ENCODE measurements at regions not wholly inside any gene's neighbourhood (a gene's known extent, or its start where the extent isn't known, plus 50 kb on each side); places are given as distances from the start of the nearest gene placed in this dataset.

DNA sequence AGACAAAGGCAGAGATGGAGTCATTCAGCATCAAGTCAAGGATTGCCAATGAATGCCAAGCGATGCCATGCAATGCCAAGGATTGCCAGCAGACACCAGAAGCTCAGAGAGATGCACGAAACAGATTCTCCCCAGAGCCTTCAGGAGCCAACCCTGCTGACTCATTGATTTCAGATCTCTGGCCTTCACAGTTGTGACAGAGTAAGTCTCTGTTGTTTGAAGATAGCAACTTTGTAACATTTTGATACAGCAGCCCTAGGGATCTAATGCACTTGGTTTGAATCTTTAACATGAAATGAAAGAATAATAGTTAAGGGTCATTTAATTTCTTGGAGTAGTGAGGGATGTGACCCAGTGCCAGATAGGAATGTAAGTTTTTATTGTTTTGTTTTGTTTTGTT lies 287.4 kb upstream of the RUNX1 start:
- Mint-ChIP-seq H3K4me1 (no peaks in the 10 kb centered on the region), H3K27me3 (peaks cover 3 to 10% of the 10 kb centered on the region in 2 donors), H3K36me3 (no peaks in the 10 kb centered on the region), H3K4me3 (no peak overlapping the region), H3K9me3 (peaks cover 0 to under 1% (median 0%) of the 10 kb centered on the region in 3 donors), H3K27ac (no peak overlapping the region)
- H3K27me3 ChIP-seq (replicated peaks in 1 of 2; ENCODE audit: control insufficient read depth in 2 of 2, extremely low read depth in 1 of 2, insufficient read depth in 2 of 2, low read length in 1 of 2) = peaks cover 0 to 4% of the 10 kb centered on the region in 2 experiments
- ChIA-PET POLR2A (interaction anchor here in 1 of 2 donors (0.7 kb wide), 1 partner anchor 30 kb away, joined by 3 read pairs; no protein-coding TSS in a partner anchor), CTCF (interaction anchor here in 1 of 2 donors (0.6 kb wide), 1 partner anchor 491 kb away, joined by 6 read pairs; no protein-coding TSS in a partner anchor)
- WGBS (ENCODE audit: insufficient coverage) = 83% methylated on average over 2 of the region's 2 CpGs
- DNase-seq = no peak
- H3K36me3 ChIP-seq (ENCODE audit: control insufficient read depth in 2 of 2, extremely low read depth in 1 of 2, insufficient read depth in 1 of 2, low read length in 1 of 2) = no peaks in the 10 kb centered on the region
- H3K4me1 ChIP-seq (ENCODE audit: control insufficient read depth in 1 of 2, extremely low read depth in 1 of 2, insufficient read depth in 2 of 2, low read length in 2 of 2) = no peaks in the 10 kb centered on the region
- no peak overlapping the region for H3K4me3 ChIP-seq (ENCODE audit: control insufficient read depth in 1 of 2, extremely low read depth in 1 of 2, low read length in 1 of 2)
- ATAC-seq (replicated peaks in 1 of 4) = no peak
- H3K27ac ChIP-seq (ENCODE audit: low read length) = no peak overlapping the region
- peaks cover 2% of the 10 kb centered on the region for H3K9me3 ChIP-seq

DNA sequence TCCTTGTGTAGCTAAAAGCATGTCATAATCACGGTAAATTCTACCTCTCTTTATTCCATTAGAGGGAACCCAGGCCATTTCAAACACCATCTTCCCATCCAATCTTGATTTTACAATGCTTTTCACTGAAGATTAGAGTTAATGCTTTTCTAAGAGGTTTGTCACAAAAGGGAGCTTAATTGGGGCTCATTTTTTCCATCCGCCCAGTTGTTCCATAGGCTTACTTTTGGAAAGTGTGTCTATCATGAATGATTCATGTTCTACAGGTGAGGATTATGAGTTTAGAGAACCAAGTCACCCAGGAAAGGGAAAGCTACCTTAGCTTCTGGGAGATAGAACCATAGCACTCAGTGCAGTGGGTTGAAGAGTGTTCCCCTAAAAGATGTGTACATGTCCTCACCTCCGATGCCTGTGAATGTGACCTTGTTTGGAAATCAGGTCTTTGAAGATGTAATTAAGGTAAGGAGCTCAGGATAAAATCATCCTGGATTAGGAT lies 286.9 kb upstream of the RUNX1 start:
- ChIA-PET POLR2A (interaction anchor here in 1 of 2 donors (0.6 to 0.7 kb wide), 2 partner anchors 31 to 196 kb away, joined by 3 read pairs; no protein-coding TSS in a partner anchor), CTCF (interaction anchor here in 1 of 2 donors (0.6 kb wide), 1 partner anchor 490 kb away, joined by 6 read pairs; no protein-coding TSS in a partner anchor)
- no peak overlapping the region for H3K27ac Mint-ChIP-seq
- no peak overlapping the region for H3K27ac ChIP-seq (ENCODE audit: low read length)
- H3K4me3 Mint-ChIP-seq = no peak overlapping the region
- H3K9me3 ChIP-seq = peaks cover 2% of the 10 kb centered on the region
- DNase-seq (no peak), ATAC-seq (replicated peaks in 1 of 4) (no peak)
- H3K4me1 ChIP-seq (ENCODE audit: control insufficient read depth in 1 of 2, extremely low read depth in 1 of 2, insufficient read depth in 2 of 2, low read length in 2 of 2) = no peaks in the 10 kb centered on the region
- H3K27me3 ChIP-seq (replicated peaks in 1 of 2; ENCODE audit: control insufficient read depth in 2 of 2, extremely low read depth in 1 of 2, insufficient read depth in 2 of 2, low read length in 1 of 2) = peaks cover 0 to 4% of the 10 kb centered on the region in 2 experiments
- WGBS (ENCODE audit: insufficient coverage) = 100% methylated on average over 1 of the region's 3 CpGs
- peaks cover 0 to 6% (median 2%) of the 10 kb centered on the region in 3 donors for H3K9me3 Mint-ChIP-seq
- peaks cover 3 to 10% of the 10 kb centered on the region in 2 donors for H3K27me3 Mint-ChIP-seq
- no peak overlapping the region for H3K4me3 ChIP-seq (ENCODE audit: control insufficient read depth in 1 of 2, extremely low read depth in 1 of 2, low read length in 1 of 2)
- no peaks in the 10 kb centered on the region for H3K4me1 Mint-ChIP-seq
- H3K36me3 ChIP-seq (ENCODE audit: control insufficient read depth in 2 of 2, extremely low read depth in 1 of 2, insufficient read depth in 1 of 2, low read length in 1 of 2) = no peaks in the 10 kb centered on the region
- no peaks in the 10 kb centered on the region for H3K36me3 Mint-ChIP-seq

DNA sequence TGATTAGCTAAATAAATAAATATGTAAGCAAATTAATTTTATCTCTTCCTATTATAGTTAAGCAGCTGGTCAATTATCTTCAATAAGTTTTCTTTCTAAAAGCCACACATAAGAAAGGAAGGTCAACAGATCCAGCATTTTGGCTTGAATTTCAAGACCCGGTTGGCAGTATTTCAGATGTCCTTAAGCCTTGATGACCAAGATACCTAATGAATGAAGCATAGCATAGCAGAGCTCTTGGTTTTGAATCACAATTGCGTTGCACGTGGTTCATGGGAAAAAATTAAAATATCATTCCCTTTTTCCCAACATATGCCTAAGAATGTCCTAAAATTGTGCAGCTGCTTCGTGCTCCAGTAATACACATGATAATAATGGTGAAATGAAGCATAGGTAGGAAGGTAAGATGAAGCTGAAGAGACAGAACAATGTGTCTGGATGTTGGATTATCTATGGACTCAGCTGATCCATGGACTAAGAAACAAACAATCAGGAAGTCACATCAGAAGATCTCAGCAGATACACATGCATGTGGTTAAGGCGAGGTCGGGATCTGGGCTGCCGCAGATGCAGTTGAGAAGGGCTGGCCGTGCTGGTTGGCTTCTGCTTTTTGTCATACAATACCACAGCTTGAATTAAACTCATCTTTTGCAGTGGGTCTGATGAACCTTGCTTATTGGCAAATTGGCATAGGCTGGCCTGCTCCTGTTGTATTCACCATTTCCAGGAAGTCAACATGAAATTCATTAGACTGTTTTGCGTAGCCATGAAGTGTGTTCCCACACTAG lies 284.9 kb upstream of the RUNX1 start:
- Mint-ChIP-seq H3K27ac (no peak overlapping the region), H3K36me3 (no peaks in the 10 kb centered on the region), H3K4me1 (no peaks in the 10 kb centered on the region), H3K9me3 (peaks cover 0 to 6% (median 2%) of the 10 kb centered on the region in 3 donors), H3K27me3 (peaks cover 3 to 10% of the 10 kb centered on the region in 2 donors), H3K4me3 (no peak overlapping the region)
- ATAC-seq (replicated peaks in 1 of 4) (no peak), DNase-seq (no peak)
- Histone ChIP-seq H3K36me3 (ENCODE audit: control insufficient read depth in 2 of 2, extremely low read depth in 1 of 2, insufficient read depth in 1 of 2, low read length in 1 of 2) (no peaks in the 10 kb centered on the region), H3K4me3 (ENCODE audit: control insufficient read depth in 1 of 2, extremely low read depth in 1 of 2, low read length in 1 of 2) (no peak overlapping the region), H3K9me3 (peaks cover 2% of the 10 kb centered on the region), H3K27ac (ENCODE audit: low read length) (no peak overlapping the region), H3K27me3 (replicated peaks in 1 of 2; ENCODE audit: control insufficient read depth in 2 of 2, extremely low read depth in 1 of 2, insufficient read depth in 2 of 2, low read length in 1 of 2) (peaks cover 0 to 4% of the 10 kb centered on the region in 2 experiments), H3K4me1 (ENCODE audit: control insufficient read depth in 1 of 2, extremely low read depth in 1 of 2, insufficient read depth in 2 of 2, low read length in 2 of 2) (no peaks in the 10 kb centered on the region)
- ChIA-PET POLR2A (interaction anchor here in 1 of 2 donors (0.6 kb wide), 1 partner anchor 15 kb away, joined by 3 read pairs; no protein-coding TSS in a partner anchor), CTCF (no interaction called here)
- 94% methylated on average over 3 of the region's 9 CpGs for WGBS (ENCODE audit: insufficient coverage)

DNA sequence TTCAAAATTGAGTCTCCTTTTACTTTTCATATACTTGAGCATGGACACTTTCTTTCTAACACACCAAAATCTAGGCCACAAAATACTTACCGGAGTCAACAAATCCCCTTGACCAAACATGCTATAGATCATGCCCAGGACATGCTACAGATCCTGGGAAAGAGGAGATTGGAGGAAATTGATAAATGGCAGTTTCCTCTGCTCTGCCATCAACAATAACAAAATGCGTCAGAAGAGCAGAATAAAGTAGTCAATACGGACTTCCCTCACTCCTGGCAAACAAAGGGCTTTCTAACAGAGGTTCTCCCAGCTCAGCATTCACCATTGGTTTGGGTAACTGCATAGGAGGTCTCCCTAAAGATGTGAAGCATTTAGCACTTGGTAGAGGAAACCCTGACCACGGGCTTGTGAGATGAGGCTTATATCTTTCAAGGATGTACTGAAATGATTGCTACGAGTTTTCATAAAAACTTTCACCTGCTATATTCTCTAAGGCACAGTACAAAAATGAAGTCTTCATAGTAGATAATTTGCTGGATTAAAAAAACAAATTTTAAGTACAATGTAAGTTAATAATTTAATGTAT lies 283.8 kb upstream of the RUNX1 start:
- Histone ChIP-seq H3K27me3 (replicated peaks in 1 of 2; ENCODE audit: control insufficient read depth in 2 of 2, extremely low read depth in 1 of 2, insufficient read depth in 2 of 2, low read length in 1 of 2) (peaks cover 0 to 4% of the 10 kb centered on the region in 2 experiments), H3K27ac (ENCODE audit: low read length) (no peak overlapping the region), H3K4me1 (ENCODE audit: control insufficient read depth in 1 of 2, extremely low read depth in 1 of 2, insufficient read depth in 2 of 2, low read length in 2 of 2) (no peaks in the 10 kb centered on the region), H3K36me3 (ENCODE audit: control insufficient read depth in 2 of 2, extremely low read depth in 1 of 2, insufficient read depth in 1 of 2, low read length in 1 of 2) (no peaks in the 10 kb centered on the region), H3K4me3 (ENCODE audit: control insufficient read depth in 1 of 2, extremely low read depth in 1 of 2, low read length in 1 of 2) (no peak overlapping the region), H3K9me3 (no peaks in the 10 kb centered on the region)
- POLR2A ChIA-PET = no interaction called here
- Mint-ChIP-seq H3K4me1 (no peaks in the 10 kb centered on the region), H3K9me3 (peaks cover 0 to 6% (median 2%) of the 10 kb centered on the region in 3 donors), H3K27ac (no peak overlapping the region), H3K27me3 (peaks cover under 1 to 8% of the 10 kb centered on the region in 2 donors), H3K36me3 (no peaks in the 10 kb centered on the region), H3K4me3 (no peak overlapping the region)
- no peak for ATAC-seq (replicated peaks in 1 of 4)
- no peak for DNase-seq
- CTCF ChIA-PET = interaction anchor here in 1 of 2 donors (0.6 kb wide), 1 partner anchor 31 kb away, joined by 3 read pairs; no protein-coding TSS in a partner anchor
- no CpG with 5 or more reads among the region's 5 CpGs for WGBS (ENCODE audit: insufficient coverage)

DNA sequence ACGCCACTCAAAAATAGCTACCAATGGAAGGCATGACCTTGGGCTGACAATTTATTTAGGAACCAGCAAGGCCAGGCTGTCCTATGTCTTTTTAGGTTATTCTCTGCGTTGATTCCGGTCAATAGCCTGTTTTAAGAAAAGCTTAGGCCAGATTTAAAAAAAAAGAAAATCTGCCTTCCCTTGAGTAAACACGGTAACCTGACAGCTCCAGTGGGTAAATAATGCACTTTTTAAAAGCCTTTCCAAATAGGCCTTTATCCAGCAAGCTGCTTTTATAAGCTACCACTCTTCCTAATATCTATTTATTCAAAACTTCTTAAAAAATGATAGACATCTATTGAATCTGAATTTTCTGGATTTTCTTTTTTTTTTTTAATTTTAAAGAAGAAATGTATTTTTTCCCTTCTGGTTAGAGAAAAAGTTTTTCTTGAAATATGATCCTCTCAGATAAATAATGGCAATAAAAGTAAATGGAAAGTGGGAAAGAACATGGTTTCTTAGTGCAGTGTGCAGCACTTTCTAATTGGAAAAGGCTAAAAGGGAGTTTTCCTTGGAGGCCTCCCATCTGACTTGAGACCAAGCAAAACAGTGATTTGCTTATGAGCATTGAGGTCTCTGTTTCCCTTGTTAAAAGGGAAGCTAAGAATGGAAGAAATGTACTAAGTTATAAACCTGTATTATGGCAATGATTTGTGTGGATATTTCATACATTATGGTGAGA lies 281.0 kb upstream of the RUNX1 start:
- no peak overlapping the region for H3K27ac Mint-ChIP-seq
- DNase-seq (no peak), ATAC-seq (replicated peaks in 1 of 4) (no peak)
- no peak overlapping the region for H3K4me3 Mint-ChIP-seq
- no peaks in the 10 kb centered on the region for H3K36me3 Mint-ChIP-seq
- WGBS (ENCODE audit: insufficient coverage) = 94% methylated on average over 2 of the region's 4 CpGs
- no peak overlapping the region for H3K27ac ChIP-seq (ENCODE audit: low read length)
- H3K9me3 ChIP-seq = no peaks in the 10 kb centered on the region
- no peaks in the 10 kb centered on the region for H3K4me1 ChIP-seq (ENCODE audit: control insufficient read depth in 1 of 2, extremely low read depth in 1 of 2, insufficient read depth in 2 of 2, low read length in 2 of 2)
- no peaks in the 10 kb centered on the region for H3K27me3 ChIP-seq (replicated peaks in 1 of 2; ENCODE audit: control insufficient read depth in 2 of 2, extremely low read depth in 1 of 2, insufficient read depth in 2 of 2, low read length in 1 of 2)
- POLR2A ChIA-PET = no interaction called here
- peaks cover 0 to 6% (median 2%) of the 10 kb centered on the region in 3 donors for H3K9me3 Mint-ChIP-seq
- CTCF ChIA-PET = interaction anchor here (0.5 to 0.7 kb wide), 3 partner anchors 26 to 1710 kb away, joined by 3 to 5 read pairs (median 3); no protein-coding TSS in a partner anchor
- peaks cover 0 to 4% of the 10 kb centered on the region in 2 donors for H3K27me3 Mint-ChIP-seq
- peaks cover 0 to 8% (median 1%) of the 10 kb centered on the region in 3 donors for H3K4me1 Mint-ChIP-seq
- H3K36me3 ChIP-seq (ENCODE audit: control insufficient read depth in 2 of 2, extremely low read depth in 1 of 2, insufficient read depth in 1 of 2, low read length in 1 of 2) = no peaks in the 10 kb centered on the region
- no peak overlapping the region for H3K4me3 ChIP-seq (ENCODE audit: control insufficient read depth in 1 of 2, extremely low read depth in 1 of 2, low read length in 1 of 2)
